ENCODE measurements at regions not wholly inside any gene's neighbourhood (a gene's known extent, or its start where the extent isn't known, plus 50 kb on each side); places are given as distances from the start of the nearest gene placed in this dataset.
"Not testable (repeated sequence)": the region's sequence is repeated elsewhere in the genome, so short reads cannot be mapped to it uniquely, and the experiment has no call there.

GRCh38 chrX:123788193-123788592, 55.3 kb upstream of the THOC2 start:
- not testable (repeated sequence) for DNase-seq

DNA sequence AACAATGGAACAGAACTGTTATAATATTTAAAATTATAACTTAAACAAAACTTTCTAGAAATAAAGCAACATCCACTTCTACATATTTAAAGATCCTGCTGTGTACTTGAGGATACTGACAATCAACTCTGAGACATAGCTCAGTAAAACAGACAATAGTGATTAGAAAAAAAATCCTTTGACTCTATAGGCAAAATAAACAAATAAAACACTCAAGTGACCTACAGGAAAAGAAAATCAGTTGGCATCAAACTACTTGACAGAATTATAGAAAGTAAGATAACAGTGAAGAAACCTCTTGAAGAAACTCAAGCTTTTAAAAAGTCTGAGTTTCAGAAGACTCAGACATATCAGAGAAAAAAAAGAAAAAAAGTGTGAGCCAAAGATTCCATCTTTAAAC, 55.9 kb upstream of the THOC2 start:
- DNase-seq, result no peak

GRCh38 chrX:123797543-123798447, 62.1 kb upstream of the XIAP start:
- DNase-seq, result no peak

GRCh38 chrX:123798706-123799430, 61.0 kb upstream of the XIAP start:
- DNase-seq, result not testable (repeated sequence)

DNA sequence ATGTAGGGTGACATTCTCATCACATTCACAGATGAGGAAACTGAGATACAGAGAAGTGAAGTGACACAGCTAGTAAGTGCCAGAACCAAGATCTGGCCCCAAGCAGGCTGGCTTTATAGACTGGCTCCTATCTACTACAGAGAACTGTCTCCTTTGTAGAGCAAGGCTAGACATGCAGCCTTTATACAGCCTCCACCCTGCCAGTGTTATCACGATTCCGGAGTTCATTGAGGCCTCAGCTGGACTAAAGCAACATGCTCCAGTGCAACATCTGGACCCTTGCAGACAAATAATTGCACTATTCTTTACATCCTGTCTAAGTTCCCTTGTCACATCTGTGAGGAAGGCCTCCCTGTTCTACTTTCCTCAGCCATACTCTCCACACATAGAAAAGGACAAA, 58.0 kb upstream of the XIAP start:
- no peak for DNase-seq

- peak; percentile 5 for DNase-seq
Measured at GRCh38 chrX:123803331-123803983, 56.4 kb upstream of the XIAP start.

GRCh38 chrX:123803984-123804365, 55.9 kb upstream of the XIAP start:
- DNase-seq, result not testable (repeated sequence)

- no peak for DNase-seq
Measured at GRCh38 chrX:123807835-123808416, 51.9 kb upstream of the XIAP start.

DNA sequence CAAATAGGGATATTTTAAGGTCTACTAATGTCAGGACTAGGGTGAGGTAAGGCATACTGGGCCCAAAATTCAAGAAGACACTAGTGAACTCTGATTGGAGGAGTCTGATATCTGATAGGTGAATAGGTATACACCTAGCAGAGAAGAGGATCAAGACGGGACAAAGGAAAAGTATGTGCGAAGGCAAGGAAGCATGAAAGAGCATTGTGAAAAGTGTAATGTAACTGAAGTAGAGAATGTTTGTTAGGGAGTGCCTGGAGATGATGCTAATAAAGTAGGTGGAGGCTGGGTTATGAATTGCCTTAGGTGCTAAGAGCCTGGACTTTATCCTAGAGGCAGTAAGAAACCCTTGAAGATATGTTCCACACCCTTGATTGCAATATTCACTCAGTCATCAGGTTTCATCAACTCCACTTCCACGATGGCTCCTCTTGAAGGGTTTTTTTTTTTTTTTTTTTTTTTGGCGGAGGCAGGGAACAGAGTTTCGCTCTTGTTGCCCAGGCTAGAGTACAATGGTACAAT, 49.9 kb upstream of the XIAP start:
- no peak for DNase-seq
